K562 (cell line): ENCODE measurements at regions not wholly inside any gene's neighbourhood (a gene's known extent, or its start where the extent isn't known, plus 50 kb on each side); places are given as distances from the start of the nearest gene placed in this dataset.

Experiments
- ATAC-seq: fragments of 200-7000 bp; cut with Tn5 transposase; 3 replicates; pipeline ENCODE4 v1.9.1; 2020; ENCODE audit warnings: moderate library complexity
- BruUV-seq: library from RNA; stranded (reverse); fragments of 400-500 nt; replicated peaks from 2 replicates; lab custom pipeline; 2021; lab: Mats Ljungman, UMichigan
- CTCF ChIA-PET: fragments of 300-600 bp; formaldehyde crosslinking; extraction: SDS; loops from one replicate; lab custom pipeline; 2021; ENCODE audit warnings: low intra/inter-chr PET ratio; lab: Yijun Ruan, JAX
- POLR2A ChIA-PET: fragments of 300-600, 350-650 bp; sonication (Branson Sonifier 250); formaldehyde crosslinking; extraction: SDS; loops from one replicate; lab custom pipeline; 2021; ENCODE audit warnings: antibody characterized with exemption, inconsistent platforms; lab: Yijun Ruan, JAX
- DNase-seq, 4 experiments: peaks; one replicate each; pipeline versions ENCODE4 v3.0.0 to v3.0.0-alpha.2; 2011 to 2018; ENCODE audit warnings: low spot score in 3 of 4, mixed read lengths in 3 of 4; ENCODE audit errors: extremely low read depth in 1 of 4
- FAIRE-seq: peaks from 2 replicates; lab custom pipeline; 2011; peaks lifted over from hg19 to GRCh38; lab: Jason Lieb, UNC
- H2AFZ ChIP-seq: 2 replicates; pipeline ENCODE4 v1.6.0; 2011; ENCODE audit warnings: low read depth, low read length, control low read depth, inconsistent platforms
- H3K27ac ChIP-seq: fragments of 200-600 bp; 3 replicates; pipeline ENCODE4 v1.8.0; 2011; ENCODE audit warnings: low read depth, mild to moderate bottlenecking, control low read depth, inconsistent platforms, low read length, moderate library complexity, mixed read lengths; ENCODE audit errors: extremely low read depth
- H3K27me3 ChIP-seq, 2 experiments: fragments of 300-600 bp in 1 of 2; 2 replicates in 1 of 2; 3 replicates in 1 of 2; pipeline versions ENCODE4 v1.6.0 to v1.8.0; 2011; ENCODE audit warnings: inconsistent platforms in 2 of 2, low read length in 2 of 2, mild to moderate bottlenecking in 1 of 2, mixed read lengths in 1 of 2, moderate library complexity in 1 of 2; ENCODE audit not compliant: control insufficient read depth in 2 of 2, insufficient read depth in 2 of 2
- H3K36me3 ChIP-seq: fragments of 300-600 bp; 3 replicates; pipeline ENCODE4 v1.8.0; 2011; ENCODE audit warnings: mild to moderate bottlenecking, low read length, inconsistent platforms; ENCODE audit not compliant: control insufficient read depth, insufficient read depth
- H3K4me1 ChIP-seq, 2 experiments: fragments of 200-600 bp in 1 of 2; replicated peaks in 1 of 2; 2 replicates in 1 of 2; 3 replicates in 1 of 2; pipeline versions ENCODE4 v1.5.1 to v1.8.0; 2011; ENCODE audit warnings: inconsistent platforms in 2 of 2, low read length in 2 of 2, mild to moderate bottlenecking in 1 of 2, mixed read lengths in 1 of 2, moderate library complexity in 1 of 2; ENCODE audit not compliant: control insufficient read depth in 2 of 2, insufficient read depth in 2 of 2
- H3K4me2 ChIP-seq: 2 replicates; pipeline ENCODE4 v1.6.1; 2011; ENCODE audit warnings: low read length, control low read depth, inconsistent platforms, mixed read lengths; ENCODE audit not compliant: insufficient read depth
- H3K4me3 ChIP-seq: fragments of 200-600 bp; sonication (generic), shearing (Covaris generic); 2 replicates; pipeline ENCODE4 v1.5.1; 2016; ENCODE audit warnings: control low read depth, inconsistent platforms
- H3K79me2 ChIP-seq: fragments of 200-600 bp; 3 replicates; pipeline ENCODE4 v1.8.0; 2011; ENCODE audit warnings: low read length, inconsistent platforms; ENCODE audit not compliant: control insufficient read depth, insufficient read depth
- H3K9ac ChIP-seq, 2 experiments: 2 replicates each; pipeline versions ENCODE4 v1.6.0 to v1.6.1; 2011; ENCODE audit warnings: low read depth in 2 of 2, low read length in 2 of 2, control low read depth in 1 of 2, inconsistent platforms in 1 of 2, mild to moderate bottlenecking in 1 of 2, mixed read lengths in 1 of 2; ENCODE audit not compliant: insufficient read depth in 1 of 2
- H3K9me1 ChIP-seq: one replicate; pipeline ENCODE4 v1.6.0; 2011; ENCODE audit warnings: inconsistent platforms, mild to moderate bottlenecking, low read length, moderate library complexity; ENCODE audit not compliant: control insufficient read depth, insufficient read depth
- H3K9me3 ChIP-seq: replicated peaks from 2 replicates; pipeline ENCODE4 v1.5.1; 2011; ENCODE audit warnings: low read depth, low read length, inconsistent platforms; ENCODE audit not compliant: control insufficient read depth, insufficient read depth
- H4K20me1 ChIP-seq: replicated peaks from 2 replicates; pipeline ENCODE4 v1.6.1; 2011; ENCODE audit warnings: low read length, inconsistent platforms, mixed read lengths; ENCODE audit not compliant: control insufficient read depth, insufficient read depth
- ATF7 ChIP-seq: fragments of 450-650 bp; IDR thresholded peaks from 2 replicates; pipeline ENCODE4 v1.7.1; 2014; ENCODE audit warnings: mild to moderate bottlenecking, moderate library complexity
- EZH2 ChIP-seq: IDR thresholded peaks from 2 replicates; pipeline ENCODE4 v1.6.1; 2012; ENCODE audit warnings: low read depth, mild to moderate bottlenecking, inconsistent platforms, low read length, borderline replicate concordance
- HNRNPH1 ChIP-seq: fragments of 200-400 bp; formaldehyde crosslinking; optimal IDR thresholded peaks from 2 replicates; pipeline ENCODE3; 2017; ENCODE audit warnings: low read depth, mild to moderate bottlenecking, low read length, moderate library complexity
- IRF2 ChIP-seq: sonication (generic); formaldehyde crosslinking; IDR thresholded peaks from 2 replicates; pipeline ENCODE4 v1.8.1; 2022; ENCODE audit warnings: mild to moderate bottlenecking, missing genetic modification reagents
- KHSRP ChIP-seq: fragments of 450-650 bp; IDR thresholded peaks from 2 replicates; pipeline ENCODE4 v1.6.1; 2017
- MCM3 ChIP-seq: fragments of 450-650 bp; IDR thresholded peaks from 2 replicates; pipeline ENCODE4 v1.6.1; 2016
- NELFE ChIP-seq: IDR thresholded peaks from 2 replicates; pipeline ENCODE4 v1.6.1; 2011; ENCODE audit warnings: mild to moderate bottlenecking; ENCODE audit not compliant: insufficient read depth, insufficient read length
- PKNOX1 ChIP-seq: fragments of 450-650 bp; IDR thresholded peaks from 2 replicates; pipeline ENCODE4 v1.6.1; 2016
- POLR2B ChIP-seq: fragments of 450-650 bp; IDR thresholded peaks from 2 replicates; pipeline ENCODE4 v1.6.1; 2018; ENCODE audit warnings: low read depth; ENCODE audit not compliant: partially characterized antibody
- PURB ChIP-seq: sonication (generic); formaldehyde crosslinking; IDR thresholded peaks from 2 replicates; pipeline ENCODE4 v1.9.0; 2021; ENCODE audit warnings: low read depth, mild to moderate bottlenecking, missing genetic modification reagents
- PYGO2 ChIP-seq: fragments of 450-650 bp; IDR thresholded peaks from 2 replicates; pipeline ENCODE4 v1.6.1; 2016; ENCODE audit warnings: mild to moderate bottlenecking, missing genetic modification characterization, moderate library complexity, missing compliant biosample characterization
- SRSF7 ChIP-seq: fragments of 200-400 bp; formaldehyde crosslinking; optimal IDR thresholded peaks from 2 replicates; pipeline ENCODE3; 2017; ENCODE audit warnings: mild to moderate bottlenecking, low read depth, low read length
- ZC3H8 ChIP-seq: fragments of 450-650 bp; IDR thresholded peaks from 2 replicates; pipeline ENCODE4 v1.6.1; 2017
- ZEB2 ChIP-seq: fragments of 450-650 bp; IDR thresholded peaks from 2 replicates; pipeline ENCODE4 v1.6.1; 2016
- ZNF239 ChIP-seq: fragments of 250-450 bp; sonication (Bioruptor Pico); IDR thresholded peaks from 2 replicates; pipeline ENCODE4 v1.4.0; 2020; ENCODE audit warnings: mild to moderate bottlenecking
- ZNF263 ChIP-seq: sonication (generic); formaldehyde crosslinking; IDR thresholded peaks from 2 replicates; pipeline ENCODE4 v1.8.0; 2022; ENCODE audit warnings: mild to moderate bottlenecking, missing genetic modification reagents, borderline replicate concordance
- ZNF3 ChIP-seq: fragments of 250-450 bp; sonication (Bioruptor Pico); IDR thresholded peaks from 2 replicates; pipeline ENCODE4 v1.5.0; 2021; ENCODE audit warnings: mild to moderate bottlenecking, moderate library complexity
- ZNF592 ChIP-seq: fragments of 450-650 bp; IDR thresholded peaks from 2 replicates; pipeline ENCODE4 v1.6.1; 2017; ENCODE audit warnings: antibody characterized with exemption, mild to moderate bottlenecking
- ZNF764 ChIP-seq: fragments of 250-450 bp; sonication (Bioruptor Pico); IDR thresholded peaks from 2 replicates; pipeline ENCODE4 v1.4.0; 2020; ENCODE audit warnings: low read depth, mild to moderate bottlenecking, moderate library complexity
- WGBS: fragments of 100-300 bp; shearing (Covaris generic); methylation state at CpG from one replicate; pipeline ENCODE4 v1.1.6; 2016; ENCODE audit warnings: low coverage, mixed read lengths; ENCODE audit not compliant: insufficient coverage; ENCODE audit errors: missing lambda C conversion rate; 5-methylcytosine and 5-hydroxymethylcytosine counted together
- in situ Hi-C: fragments of 300-500 bp; cut with MboI; formaldehyde crosslinking; loops from 4 replicates; pipeline ENCODE4 v1.15.0; 2018; ENCODE audit warnings: inconsistent platforms, mixed read lengths
- intact Hi-C: fragments of 100-400 bp; cut with micrococcal nuclease; formaldehyde crosslinking; loops from 2 replicates; pipeline ENCODE4 v1.14.2; 2022

DNA sequence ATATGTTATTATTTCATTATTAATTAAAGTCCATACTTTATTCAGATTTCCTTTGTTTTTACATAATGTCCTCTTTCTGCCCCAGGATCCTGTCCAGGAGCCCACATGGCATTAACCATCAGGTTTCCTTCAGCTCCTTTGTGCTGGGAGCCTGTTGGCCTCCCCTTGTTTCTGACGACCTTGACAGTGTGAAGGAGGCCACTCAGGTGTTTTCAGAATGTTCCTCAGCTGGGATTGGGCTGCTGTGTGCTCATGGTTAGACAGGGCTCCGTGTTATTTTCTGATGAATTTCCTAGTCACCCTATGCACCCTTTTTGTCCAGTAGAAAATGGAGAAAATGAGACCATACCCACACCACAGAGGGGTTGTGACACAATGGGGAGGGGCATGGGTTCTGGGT, 281.0 kb upstream of the FOXF1 start:
- Histone ChIP-seq H4K20me1 (0 out of 2 replicates have a peak, but pooled peaks cover 3% of the 10 kb centered on the region), H3K79me2 (no peaks in the 10 kb centered on the region), H3K27ac (no peak overlapping the region), H2AFZ (no peak overlapping the region), H3K9ac (no peak overlapping the region), H3K4me2 (no peak overlapping the region), H3K27me3 (peaks cover 9 to 33% of the 10 kb centered on the region in 2 experiments; a peak in 3 of 5 replicates), H3K36me3 (no peaks in the 10 kb centered on the region), H3K4me1 (no peaks in the 10 kb centered on the region), H3K4me3 (no peak overlapping the region), H3K9me3 (no peaks in the 10 kb centered on the region), H3K9me1 (no peaks in the 10 kb centered on the region)
- 0% methylated on average over 2 of the region's 2 CpGs for WGBS
- DNase-seq (no peak), ATAC-seq (no peak), FAIRE-seq (no peak)
- no peak for TF ChIP-seq ATF7
- no peak for TF ChIP-seq ZNF239 (CRISPR knock-in tag)
- TF ChIP-seq PKNOX1, result no peak
- no peak for TF ChIP-seq IRF2 (CRISPR knock-in tag)
- TF ChIP-seq ZC3H8, result no peak
- TF ChIP-seq POLR2B, result no peak
- TF ChIP-seq ZNF3 (CRISPR knock-in tag), result no peak
- no peak for TF ChIP-seq ZNF764 (CRISPR knock-in tag)
- no peak for TF ChIP-seq HNRNPH1
- no peak for TF ChIP-seq PURB
- no peak for TF ChIP-seq NELFE
- no peak for TF ChIP-seq PYGO2 (tag)
- TF ChIP-seq ZNF263 (CRISPR knock-in tag), result no peak
- no peak for TF ChIP-seq ZNF592
- no peak for TF ChIP-seq ZEB2
- TF ChIP-seq SRSF7, result no peak
- no peak for TF ChIP-seq EZH2
- TF ChIP-seq MCM3, result no peak
- no peak for TF ChIP-seq KHSRP
- in situ Hi-C loops, result no loop called here
- POLR2A ChIA-PET, result no interaction called here
- CTCF ChIA-PET, result no interaction called here
- intact Hi-C loops, result no loop called here
- BruUV-seq, result no TSS peak
